SU-DHL-6 (cell line): ENCODE measurements at regions not wholly inside any gene's neighbourhood (a gene's known extent, or its start where the extent isn't known, plus 50 kb on each side); places are given as distances from the start of the nearest gene placed in this dataset.

ENCODE experiments used
- H2AFZ ChIP-seq: fragments of 200-600 bp; sonication (generic); 2 replicates; pipeline ENCODE4 v1.6.1; 2014; ENCODE audit warnings: low read depth, mild to moderate bottlenecking, moderate library complexity, mixed read lengths, antibody characterized with exemption, low read length; ENCODE audit not compliant: severe bottlenecking
- H3F3A ChIP-seq: fragments of 200-600 bp; shearing (Covaris generic); 2 replicates; pipeline ENCODE4 v1.6.0; 2016; ENCODE audit warnings: antibody characterized with exemption, mild to moderate bottlenecking; ENCODE audit not compliant: insufficient read depth
- H3K27ac ChIP-seq: fragments of 200-600 bp; sonication (generic); 2 replicates; pipeline ENCODE4 v1.5.1; 2016; ENCODE audit warnings: low read depth, mild to moderate bottlenecking, low read length, moderate library complexity, mixed read lengths
- H3K27me3 ChIP-seq: fragments of 200-600 bp; sonication (generic), shearing (Covaris generic); 2 replicates; pipeline ENCODE4 v1.6.0; 2014; ENCODE audit warnings: mild to moderate bottlenecking, low read length
- H3K36me3 ChIP-seq: fragments of 200-600 bp; sonication (generic); 2 replicates; pipeline ENCODE4 v1.6.1; 2014; ENCODE audit warnings: mild to moderate bottlenecking, low read length, mixed read lengths
- H3K4me2 ChIP-seq: fragments of 300-600, 200-600 bp; shearing (Covaris generic), sonication (generic); 2 replicates; pipeline ENCODE4 v1.6.0; 2014; ENCODE audit warnings: low read length, low read depth, mild to moderate bottlenecking; ENCODE audit not compliant: poor library complexity, severe bottlenecking
- H3K4me3 ChIP-seq: fragments of 200-600 bp; sonication (generic); 2 replicates; pipeline ENCODE4 v1.5.1; 2014; ENCODE audit warnings: antibody characterized with exemption, low read length, mild to moderate bottlenecking, mixed read lengths; ENCODE audit not compliant: insufficient read depth, poor library complexity, severe bottlenecking
- H3K79me2 ChIP-seq: fragments of 200-600 bp; sonication (generic); 2 replicates; pipeline ENCODE4 v1.6.1; 2014; ENCODE audit warnings: mild to moderate bottlenecking, low read length, moderate library complexity; ENCODE audit not compliant: insufficient read depth
- H3K9ac ChIP-seq: fragments of 200-600 bp; sonication (generic); 2 replicates; pipeline ENCODE4 v1.7.0; 2014; ENCODE audit warnings: mild to moderate bottlenecking, low read length
- H3K9me2 ChIP-seq: fragments of 200-600 bp; sonication (generic); replicated peaks from 2 replicates; pipeline ENCODE4 v1.6.1; 2014; ENCODE audit warnings: low read length; ENCODE audit not compliant: insufficient read depth
- H3K9me3 ChIP-seq: fragments of 200-600 bp; sonication (generic); 2 replicates; pipeline ENCODE4 v1.6.1; 2014; ENCODE audit warnings: low read length, mixed read lengths; ENCODE audit not compliant: insufficient read depth
- H4K20me1 ChIP-seq: fragments of 200-600 bp; sonication (generic); 2 replicates; pipeline ENCODE4 v1.6.1; 2014; ENCODE audit warnings: low read depth, mild to moderate bottlenecking, antibody characterized with exemption, low read length, moderate library complexity, mixed read lengths
- EZH2phosphoT487 ChIP-seq: fragments of 200-600 bp; sonication (generic), shearing (Covaris generic); conservative IDR thresholded peaks from 2 replicates; pipeline ENCODE4 v1.6.1; 2018; ENCODE audit warnings: mild to moderate bottlenecking, antibody characterized with exemption, low read length, moderate library complexity, mixed read lengths
- TF ChIP-seq, protein P1 (sequence below): fragments of 200-600 bp; sonication (generic); IDR thresholded peaks from one replicate; pipeline ENCODE4 v1.5.1; 2017; ENCODE audit warnings: antibody characterized with exemption, mild to moderate bottlenecking, low read length, moderate library complexity; ENCODE audit not compliant: insufficient read depth, poor library complexity, severe bottlenecking

DNA sequence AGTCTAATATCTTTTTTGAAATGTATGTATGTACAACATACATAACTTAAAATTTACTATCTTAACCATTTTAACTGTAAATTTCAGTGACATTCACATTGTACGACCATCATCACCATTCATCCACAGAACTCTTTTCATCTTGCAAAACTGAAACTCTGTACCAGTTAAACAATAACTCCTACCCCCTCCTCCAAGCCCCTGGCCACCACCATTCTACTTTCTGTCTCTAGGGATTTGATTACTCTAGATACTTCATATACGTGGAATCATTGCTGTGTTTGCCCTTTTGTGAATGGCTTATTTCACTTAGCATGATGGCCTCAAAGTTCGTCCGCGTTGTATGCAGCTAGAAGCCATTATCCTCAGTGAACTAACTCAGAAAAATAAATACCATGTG lies 217.0 kb downstream of the METTL4 start:
- H3K9me2 ChIP-seq = no peaks in the 10 kb centered on the region
- H4K20me1 ChIP-seq = no peaks in the 10 kb centered on the region
- H3K27me3 ChIP-seq = no peaks in the 10 kb centered on the region
- no peaks in the 10 kb centered on the region for H3K9me3 ChIP-seq
- H2AFZ ChIP-seq = no peak overlapping the region
- H3K27ac ChIP-seq = no peak overlapping the region
- no peak for TF ChIP-seq EZH2phosphoT487
- TF ChIP-seq, protein P1, sequence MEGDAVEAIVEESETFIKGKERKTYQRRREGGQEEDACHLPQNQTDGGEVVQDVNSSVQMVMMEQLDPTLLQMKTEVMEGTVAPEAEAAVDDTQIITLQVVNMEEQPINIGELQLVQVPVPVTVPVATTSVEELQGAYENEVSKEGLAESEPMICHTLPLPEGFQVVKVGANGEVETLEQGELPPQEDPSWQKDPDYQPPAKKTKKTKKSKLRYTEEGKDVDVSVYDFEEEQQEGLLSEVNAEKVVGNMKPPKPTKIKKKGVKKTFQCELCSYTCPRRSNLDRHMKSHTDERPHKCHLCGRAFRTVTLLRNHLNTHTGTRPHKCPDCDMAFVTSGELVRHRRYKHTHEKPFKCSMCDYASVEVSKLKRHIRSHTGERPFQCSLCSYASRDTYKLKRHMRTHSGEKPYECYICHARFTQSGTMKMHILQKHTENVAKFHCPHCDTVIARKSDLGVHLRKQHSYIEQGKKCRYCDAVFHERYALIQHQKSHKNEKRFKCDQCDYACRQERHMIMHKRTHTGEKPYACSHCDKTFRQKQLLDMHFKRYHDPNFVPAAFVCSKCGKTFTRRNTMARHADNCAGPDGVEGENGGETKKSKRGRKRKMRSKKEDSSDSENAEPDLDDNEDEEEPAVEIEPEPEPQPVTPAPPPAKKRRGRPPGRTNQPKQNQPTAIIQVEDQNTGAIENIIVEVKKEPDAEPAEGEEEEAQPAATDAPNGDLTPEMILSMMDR = no peak
- no peaks in the 10 kb centered on the region for H3F3A ChIP-seq
- H3K9ac ChIP-seq = no peak overlapping the region
- H3K4me3 ChIP-seq = no peak overlapping the region
- H3K4me2 ChIP-seq = no peak overlapping the region
- no peaks in the 10 kb centered on the region for H3K79me2 ChIP-seq
- H3K36me3 ChIP-seq = no peaks in the 10 kb centered on the region

DNA sequence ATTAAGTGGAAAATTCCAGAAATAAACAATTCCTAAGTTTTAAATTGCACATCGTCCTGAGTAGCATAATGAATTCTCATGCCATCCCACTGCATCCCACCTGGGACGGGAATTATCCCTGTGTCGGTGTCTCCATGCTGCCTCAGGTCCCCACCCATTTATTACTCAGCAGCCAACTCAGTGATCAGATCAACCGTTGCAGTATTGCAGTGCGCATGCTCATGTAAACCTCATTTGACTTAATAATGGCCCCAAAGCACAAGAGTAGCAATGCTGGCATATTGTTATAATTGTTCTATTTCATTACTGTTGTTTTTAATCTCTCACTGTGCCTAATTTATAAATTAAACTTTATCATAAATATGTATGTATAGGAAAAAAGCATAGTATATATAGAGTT lies 214.4 kb downstream of the METTL4 start:
- Histone ChIP-seq H3K27ac (no peak overlapping the region), H3K27me3 (no peaks in the 10 kb centered on the region), H3K9me3 (no peaks in the 10 kb centered on the region), H3F3A (no peaks in the 10 kb centered on the region), H4K20me1 (no peaks in the 10 kb centered on the region), H3K4me2 (no peak overlapping the region), H3K9ac (no peak overlapping the region), H2AFZ (no peak overlapping the region), H3K36me3 (no peaks in the 10 kb centered on the region), H3K4me3 (no peak overlapping the region), H3K9me2 (no peaks in the 10 kb centered on the region), H3K79me2 (no peaks in the 10 kb centered on the region)
- TF ChIP-seq, protein P1 = no peak
- no peak for TF ChIP-seq EZH2phosphoT487

DNA sequence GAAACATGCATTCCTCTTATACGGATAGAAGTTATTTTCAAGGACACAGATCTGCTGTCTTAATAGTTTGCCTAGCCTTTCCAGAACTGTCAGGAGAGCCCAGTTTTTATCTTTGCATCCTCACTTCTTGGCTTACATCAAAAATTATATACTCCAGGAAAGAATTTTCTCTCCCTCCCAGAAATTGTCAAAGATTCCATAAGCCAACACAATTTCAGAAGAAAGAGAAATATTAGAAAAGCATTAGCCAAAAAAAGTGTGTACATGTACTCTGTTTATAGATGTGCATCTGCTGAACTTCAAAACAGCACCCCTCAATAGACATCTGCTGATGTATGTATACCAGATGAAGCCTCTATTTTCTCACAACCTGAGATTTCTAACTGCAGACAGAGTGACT lies 210.4 kb downstream of the METTL4 start:
- Histone ChIP-seq H3K4me2 (no peak overlapping the region), H3K79me2 (no peaks in the 10 kb centered on the region), H3F3A (no peaks in the 10 kb centered on the region), H2AFZ (no peak overlapping the region), H3K27me3 (no peaks in the 10 kb centered on the region), H3K27ac (no peak overlapping the region), H3K9me2 (no peaks in the 10 kb centered on the region), H3K9ac (no peak overlapping the region), H3K36me3 (no peaks in the 10 kb centered on the region), H3K9me3 (no peaks in the 10 kb centered on the region), H3K4me3 (no peak overlapping the region), H4K20me1 (no peaks in the 10 kb centered on the region)
- no peak for TF ChIP-seq EZH2phosphoT487
- TF ChIP-seq, protein P1 = no peak

DNA sequence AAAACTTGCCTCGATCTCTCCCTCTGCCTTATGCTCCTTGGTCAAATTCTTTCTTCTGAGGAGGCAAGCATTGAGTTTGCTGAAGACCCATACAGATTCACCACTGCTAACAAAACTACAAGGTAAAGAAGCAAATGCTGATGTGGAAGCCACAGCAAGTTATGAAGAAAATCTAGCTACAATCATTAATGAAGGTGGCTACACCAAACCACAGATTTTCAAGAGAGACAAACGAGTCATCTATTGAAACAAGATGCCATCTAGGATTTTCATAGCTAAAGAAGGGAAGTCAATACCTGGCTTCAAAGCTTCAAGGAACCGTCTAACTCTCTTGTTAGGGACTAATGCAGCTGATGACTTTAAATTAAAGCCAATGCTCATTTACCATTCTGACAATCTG lies 203.2 kb downstream of the METTL4 start:
- no peaks in the 10 kb centered on the region for H3F3A ChIP-seq
- no peak overlapping the region for H3K4me3 ChIP-seq
- no peaks in the 10 kb centered on the region for H4K20me1 ChIP-seq
- no peaks in the 10 kb centered on the region for H3K9me3 ChIP-seq
- H3K9ac ChIP-seq = no peak overlapping the region
- TF ChIP-seq EZH2phosphoT487 = no peak
- TF ChIP-seq, protein P1 = no peak
- no peak overlapping the region for H3K4me2 ChIP-seq
- H3K36me3 ChIP-seq = no peaks in the 10 kb centered on the region
- no peaks in the 10 kb centered on the region for H3K9me2 ChIP-seq
- no peaks in the 10 kb centered on the region for H3K27me3 ChIP-seq
- no peak overlapping the region for H3K27ac ChIP-seq
- H2AFZ ChIP-seq = no peak overlapping the region
- no peaks in the 10 kb centered on the region for H3K79me2 ChIP-seq
